ENCODE measurements at regions not wholly inside any gene's neighbourhood (a gene's known extent, or its start where the extent isn't known, plus 50 kb on each side); places are given as distances from the start of the nearest gene placed in this dataset.

- Histone ChIP-seq H3K9ac (replicated peaks; ENCODE audit: extremely low read depth, insufficient read depth, low read length) (no peak overlapping the region), H3K4me1 (ENCODE audit: control insufficient read depth, extremely low read depth, insufficient read depth, low read length) (no peaks in the 10 kb centered on the region), H4K20me1 (replicated peaks; ENCODE audit: control insufficient read depth, extremely low read depth, insufficient read depth, low read length) (no peaks in the 10 kb centered on the region), H2AFZ (ENCODE audit: low read depth, low read length) (no peak overlapping the region), H3K36me3 (ENCODE audit: control insufficient read depth in 2 of 2, extremely low read depth in 1 of 2, insufficient read depth in 2 of 2, low read length in 2 of 2) (no peaks in the 10 kb centered on the region), H3K4me2 (ENCODE audit: insufficient read depth, low read length) (no peak overlapping the region), H3K79me2 (ENCODE audit: control insufficient read depth, insufficient read depth, low read length) (no peaks in the 10 kb centered on the region), H3K27me3 (ENCODE audit: control insufficient read depth in 2 of 2, insufficient read depth in 2 of 2, low read length in 2 of 2) (no peaks in the 10 kb centered on the region), H3K27ac (ENCODE audit: insufficient read depth, low read depth, low read length) (no peak overlapping the region), H3K9me1 (replicated peaks; ENCODE audit: control insufficient read depth, extremely low read depth, insufficient read depth, low read length) (no peaks in the 10 kb centered on the region), H3K9me3 (replicated peaks; ENCODE audit: control insufficient read depth, insufficient read depth, low read length) (no peaks in the 10 kb centered on the region), H3K4me3 (replicated peaks in 1 of 3; ENCODE audit: insufficient read depth in 1 of 3, low read depth in 1 of 3, low read length in 3 of 3) (no peak overlapping the region)
- no TSS peak for BruUV-seq (replicated peaks)
- no peak for TF ChIP-seq GATA2 (IDR thresholded peaks at IDR 0.05; ENCODE audit: insufficient read depth, insufficient read length, low read depth, low read length)
- no peak for TF ChIP-seq MYC (IDR thresholded peaks at IDR 0.05; ENCODE audit: low read depth, low read length)
- no peak for TF ChIP-seq MAX (IDR thresholded peaks at IDR 0.05; ENCODE audit: insufficient read depth, insufficient read length)
- TF ChIP-seq POLR2A (IDR thresholded peaks at IDR 0.05; ENCODE audit: low read depth, low read length): no peak
- TF ChIP-seq EZH2 (IDR thresholded peaks at IDR 0.05; ENCODE audit: borderline replicate concordance, low read depth, low read length, severe bottlenecking): no peak
- no peak for TF ChIP-seq FOS (IDR thresholded peaks at IDR 0.05; ENCODE audit: borderline replicate concordance, insufficient read depth, low read length)
- no peak for TF ChIP-seq CTCF (IDR thresholded peaks at IDR 0.05; ENCODE audit: extremely low read depth in 1 of 2, insufficient read depth in 1 of 2, low read depth in 1 of 2, low read length in 2 of 2)
- no peak for TF ChIP-seq POLR2AphosphoS5 (IDR thresholded peaks at IDR 0.05; ENCODE audit: insufficient read depth, low read depth, low read length)
- TF ChIP-seq JUN (IDR thresholded peaks at IDR 0.05; ENCODE audit: borderline replicate concordance, insufficient read depth, insufficient read length, low read depth): no peak
- ChIA-PET POLR2A (no interaction called here), CTCF (interaction anchor here (0.6 to 1.1 kb wide), 2 partner anchors 9 to 1338 kb away, joined by 3 read pairs; no protein-coding TSS in a partner anchor)
- dilution Hi-C loops (cut with MboI; ENCODE audit: extremely low pct_ligation_motif_present, low sequenced_read_pairs): no loop called here
- DNase-seq (ENCODE audit: low read depth, low spot score): no peak
- no peak for FAIRE-seq
- intact Hi-C loops (cut with micrococcal nuclease): no loop called here
Measured at GRCh38 chr13:53672005-53672404, 643.4 kb downstream of the OLFM4 start.
